ENCODE measurements at regions not wholly inside any gene's neighbourhood (a gene's known extent, or its start where the extent isn't known, plus 50 kb on each side); places are given as distances from the start of the nearest gene placed in this dataset.

DNA sequence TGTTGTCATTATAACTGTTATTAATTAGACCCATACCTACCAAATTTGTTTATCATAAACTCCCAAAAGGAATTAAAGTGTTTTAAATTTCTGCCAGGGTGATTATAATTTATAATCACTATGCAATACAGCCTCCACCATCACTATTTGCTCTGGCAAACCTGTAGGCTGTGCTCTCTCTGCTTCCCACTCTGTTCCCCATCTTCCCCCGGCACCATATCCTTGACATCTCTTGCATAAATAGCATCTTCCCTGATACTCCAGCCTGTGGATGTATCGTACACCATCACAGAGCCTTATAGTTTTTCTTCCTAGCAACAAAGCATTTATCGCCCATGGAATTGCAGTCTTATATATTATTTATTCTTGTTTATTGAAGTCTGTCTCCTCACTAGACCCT lies 181.5 kb upstream of the TSC22D1 start:
- H3K27me3 ChIP-seq (replicated peaks), result no peaks in the 10 kb centered on the region
- in situ Hi-C loops (cut with HindIII; ENCODE audit: low pct_ligation_motif_present, low sequenced_read_pairs), result no loop called here
- peak overlapping the region; percentile 92 for H3K27ac ChIP-seq
- TF ChIP-seq, protein P1, sequence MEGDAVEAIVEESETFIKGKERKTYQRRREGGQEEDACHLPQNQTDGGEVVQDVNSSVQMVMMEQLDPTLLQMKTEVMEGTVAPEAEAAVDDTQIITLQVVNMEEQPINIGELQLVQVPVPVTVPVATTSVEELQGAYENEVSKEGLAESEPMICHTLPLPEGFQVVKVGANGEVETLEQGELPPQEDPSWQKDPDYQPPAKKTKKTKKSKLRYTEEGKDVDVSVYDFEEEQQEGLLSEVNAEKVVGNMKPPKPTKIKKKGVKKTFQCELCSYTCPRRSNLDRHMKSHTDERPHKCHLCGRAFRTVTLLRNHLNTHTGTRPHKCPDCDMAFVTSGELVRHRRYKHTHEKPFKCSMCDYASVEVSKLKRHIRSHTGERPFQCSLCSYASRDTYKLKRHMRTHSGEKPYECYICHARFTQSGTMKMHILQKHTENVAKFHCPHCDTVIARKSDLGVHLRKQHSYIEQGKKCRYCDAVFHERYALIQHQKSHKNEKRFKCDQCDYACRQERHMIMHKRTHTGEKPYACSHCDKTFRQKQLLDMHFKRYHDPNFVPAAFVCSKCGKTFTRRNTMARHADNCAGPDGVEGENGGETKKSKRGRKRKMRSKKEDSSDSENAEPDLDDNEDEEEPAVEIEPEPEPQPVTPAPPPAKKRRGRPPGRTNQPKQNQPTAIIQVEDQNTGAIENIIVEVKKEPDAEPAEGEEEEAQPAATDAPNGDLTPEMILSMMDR (IDR thresholded peaks at IDR 0.05; ENCODE audit: low read depth, low read length, missing control alignments), result no peak
- H3K36me3 ChIP-seq (replicated peaks), result no peaks in the 10 kb centered on the region
- H3K4me3 ChIP-seq (ENCODE audit: low read depth, low read length), result no peak overlapping the region
- DNase-seq, result no peak

DNA sequence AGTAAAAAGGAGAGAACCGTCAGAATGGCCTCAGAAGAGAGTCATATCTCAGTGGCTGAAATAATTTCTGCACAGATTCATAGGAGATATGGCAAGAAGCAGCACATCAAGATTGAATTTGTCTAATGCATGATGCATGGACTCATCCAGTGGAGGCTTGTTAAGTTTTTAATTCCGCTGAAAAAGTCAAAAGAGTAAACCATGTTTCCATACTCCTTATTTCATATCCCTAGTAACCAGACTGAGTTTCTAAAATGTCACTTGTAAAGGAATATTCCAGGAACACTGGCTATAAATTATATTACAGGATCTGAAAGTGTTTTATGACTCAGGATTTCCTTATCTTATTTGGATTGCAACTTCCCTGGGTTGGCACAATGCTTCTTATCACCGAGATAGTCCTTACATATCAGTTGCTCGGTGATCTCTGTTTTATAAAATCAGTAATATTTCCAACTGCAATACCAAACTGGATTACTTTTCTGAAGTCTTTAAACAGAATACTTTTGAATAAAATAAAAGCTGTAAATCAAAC lies 180.2 kb upstream of the TSC22D1 start:
- no peak overlapping the region for H3K4me3 ChIP-seq (ENCODE audit: low read depth, low read length)
- no peak for DNase-seq
- in situ Hi-C loops (cut with HindIII; ENCODE audit: low pct_ligation_motif_present, low sequenced_read_pairs), result no loop called here
- TF ChIP-seq, protein P1 (IDR thresholded peaks at IDR 0.05; ENCODE audit: low read depth, low read length, missing control alignments), result no peak
- no peaks in the 10 kb centered on the region for H3K36me3 ChIP-seq (replicated peaks)
- peak overlapping the region; percentile 55 for H3K27ac ChIP-seq
- H3K27me3 ChIP-seq (replicated peaks), result no peaks in the 10 kb centered on the region

DNA sequence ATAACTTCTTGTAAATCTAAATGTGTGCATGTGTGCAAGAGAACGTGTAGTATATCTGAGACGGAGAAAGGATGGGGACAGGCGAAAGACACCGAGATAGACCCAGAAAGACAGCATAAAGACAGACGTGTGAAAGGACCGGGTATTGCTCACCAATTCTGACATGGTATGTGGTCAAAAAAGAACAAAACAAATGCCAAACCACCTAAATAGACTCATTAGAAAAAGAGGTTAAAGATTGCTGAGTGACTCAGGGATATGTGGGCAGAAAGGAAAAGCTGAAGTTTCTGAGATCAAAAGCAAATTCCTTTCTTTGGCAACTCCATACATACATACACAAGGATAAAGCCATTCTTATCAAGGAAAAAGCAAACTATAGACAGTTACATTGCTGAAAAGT lies 179.7 kb upstream of the TSC22D1 start:
- H3K36me3 ChIP-seq (replicated peaks), result no peaks in the 10 kb centered on the region
- no peaks in the 10 kb centered on the region for H3K27me3 ChIP-seq (replicated peaks)
- peak; percentile 31 for DNase-seq
- TF ChIP-seq, protein P1 (IDR thresholded peaks at IDR 0.05; ENCODE audit: low read depth, low read length, missing control alignments), result no peak
- H3K4me3 ChIP-seq (ENCODE audit: low read depth, low read length), result no peak overlapping the region
- H3K27ac ChIP-seq, result peak overlapping the region; percentile 55
- in situ Hi-C loops (cut with HindIII; ENCODE audit: low pct_ligation_motif_present, low sequenced_read_pairs), result no loop called here

DNA sequence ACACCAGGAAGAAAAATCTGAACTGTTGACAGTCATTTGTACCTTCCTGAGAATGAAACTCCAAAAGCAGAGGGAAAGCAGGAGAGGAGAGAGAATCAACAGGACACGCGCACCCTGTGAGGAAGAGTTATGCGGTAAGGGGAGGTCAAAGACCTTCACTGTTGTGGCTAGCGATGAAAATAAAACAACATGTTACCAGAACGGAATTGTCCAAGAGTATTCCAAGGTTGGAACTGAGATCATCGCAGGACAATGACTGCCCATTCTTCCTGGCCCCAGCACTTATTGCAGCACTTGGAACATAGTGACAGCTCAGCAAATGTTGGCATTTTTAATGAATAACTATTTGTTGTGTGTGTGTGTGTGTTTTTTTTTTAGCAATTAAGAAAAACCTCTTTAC lies 176.0 kb upstream of the TSC22D1 start:
- Histone ChIP-seq H3K4me3 (ENCODE audit: low read depth, low read length) (no peak overlapping the region), H3K27ac (no peak overlapping the region), H3K36me3 (replicated peaks) (no peaks in the 10 kb centered on the region), H3K27me3 (replicated peaks) (no peaks in the 10 kb centered on the region)
- in situ Hi-C loops (cut with HindIII; ENCODE audit: low pct_ligation_motif_present, low sequenced_read_pairs), result no loop called here
- TF ChIP-seq, protein P1 (IDR thresholded peaks at IDR 0.05; ENCODE audit: low read depth, low read length, missing control alignments), result no peak
- no peak for DNase-seq

DNA sequence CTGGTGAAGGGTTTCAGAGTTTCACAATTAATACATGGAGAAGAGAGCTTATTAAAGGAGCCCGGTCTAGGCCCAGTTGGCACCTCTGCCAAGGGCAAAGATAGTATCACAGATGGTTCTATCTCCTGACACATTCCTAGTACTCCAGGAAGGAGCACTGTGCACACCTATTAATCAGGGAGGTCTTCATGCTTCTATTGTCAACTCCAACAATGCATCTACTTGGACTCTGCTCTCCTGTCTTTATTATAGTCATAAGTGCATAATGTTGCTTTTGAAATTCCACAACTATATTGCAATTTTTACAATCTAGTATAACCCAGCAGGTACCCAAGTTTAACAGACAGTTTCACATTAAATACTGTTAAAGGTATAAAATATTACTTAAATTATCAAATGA lies 174.5 kb upstream of the TSC22D1 start:
- in situ Hi-C loops (cut with HindIII; ENCODE audit: low pct_ligation_motif_present, low sequenced_read_pairs), result no loop called here
- TF ChIP-seq, protein P1 (IDR thresholded peaks at IDR 0.05; ENCODE audit: low read depth, low read length, missing control alignments), result no peak

DNA sequence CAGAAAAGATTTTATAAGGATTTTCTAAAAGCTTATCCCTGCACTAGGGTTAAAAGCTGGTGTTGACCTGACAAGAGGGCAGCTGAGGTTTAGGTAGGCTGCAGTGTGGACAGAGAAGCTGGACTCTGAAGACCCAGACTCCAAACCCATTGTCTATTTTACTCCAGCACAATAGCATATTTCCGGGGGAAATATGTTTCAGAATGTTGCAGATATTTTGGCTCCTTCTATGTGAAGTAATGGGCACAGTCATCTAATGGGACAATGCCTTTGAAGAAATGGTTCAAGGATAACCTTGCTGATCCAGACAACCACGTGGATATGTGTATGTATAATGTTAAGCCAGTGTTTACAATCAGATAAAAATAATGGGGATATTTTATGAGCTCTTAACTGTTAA lies 173.8 kb upstream of the TSC22D1 start:
- H3K27ac ChIP-seq, result no peak overlapping the region
- no peaks in the 10 kb centered on the region for H3K27me3 ChIP-seq (replicated peaks)
- H3K4me3 ChIP-seq (ENCODE audit: low read depth, low read length), result no peak overlapping the region
- in situ Hi-C loops (cut with HindIII; ENCODE audit: low pct_ligation_motif_present, low sequenced_read_pairs), result no loop called here
- H3K36me3 ChIP-seq (replicated peaks), result no peaks in the 10 kb centered on the region
- no peak for DNase-seq
- TF ChIP-seq, protein P1 (IDR thresholded peaks at IDR 0.05; ENCODE audit: low read depth, low read length, missing control alignments), result no peak

More for the DNA sequence above, 174.5 kb upstream of the TSC22D1 start:
- no peak for DNase-seq
- Histone ChIP-seq H3K27ac (no peak overlapping the region), H3K36me3 (replicated peaks) (no peaks in the 10 kb centered on the region), H3K27me3 (replicated peaks) (no peaks in the 10 kb centered on the region), H3K4me3 (ENCODE audit: low read depth, low read length) (no peak overlapping the region)
